RPMI8226 (cell line): ENCODE measurements at regions not wholly inside any gene's neighbourhood (a gene's known extent, or its start where the extent isn't known, plus 50 kb on each side); places are given as distances from the start of the nearest gene placed in this dataset.

ENCODE experiments used
- DNase-seq: peaks from one replicate; pipeline ENCODE4 v3.0.0-alpha.2; 2015

DNA sequence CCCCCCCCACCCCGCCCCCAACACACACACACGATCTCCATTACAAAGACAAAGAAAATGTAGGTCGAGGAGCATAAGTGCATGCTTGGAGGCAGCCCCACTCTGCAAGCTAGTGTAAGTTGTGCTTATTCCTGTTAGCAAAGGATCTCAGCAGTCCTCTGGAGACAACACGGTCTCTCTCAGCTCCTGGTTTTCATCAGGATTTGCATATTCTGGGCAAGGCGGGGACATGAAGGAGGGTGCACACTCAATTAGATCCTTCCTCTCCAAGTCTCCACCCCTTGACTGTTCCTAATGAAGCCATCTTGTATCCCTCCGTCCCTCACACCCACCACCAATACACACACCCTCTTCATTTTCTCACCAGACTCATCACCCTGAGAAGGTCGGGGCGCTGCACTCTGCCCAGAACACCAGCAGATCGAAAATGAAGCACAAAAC is 63.8 kb downstream of the MRPL46 start:
- DNase-seq, result no peak

DNA sequence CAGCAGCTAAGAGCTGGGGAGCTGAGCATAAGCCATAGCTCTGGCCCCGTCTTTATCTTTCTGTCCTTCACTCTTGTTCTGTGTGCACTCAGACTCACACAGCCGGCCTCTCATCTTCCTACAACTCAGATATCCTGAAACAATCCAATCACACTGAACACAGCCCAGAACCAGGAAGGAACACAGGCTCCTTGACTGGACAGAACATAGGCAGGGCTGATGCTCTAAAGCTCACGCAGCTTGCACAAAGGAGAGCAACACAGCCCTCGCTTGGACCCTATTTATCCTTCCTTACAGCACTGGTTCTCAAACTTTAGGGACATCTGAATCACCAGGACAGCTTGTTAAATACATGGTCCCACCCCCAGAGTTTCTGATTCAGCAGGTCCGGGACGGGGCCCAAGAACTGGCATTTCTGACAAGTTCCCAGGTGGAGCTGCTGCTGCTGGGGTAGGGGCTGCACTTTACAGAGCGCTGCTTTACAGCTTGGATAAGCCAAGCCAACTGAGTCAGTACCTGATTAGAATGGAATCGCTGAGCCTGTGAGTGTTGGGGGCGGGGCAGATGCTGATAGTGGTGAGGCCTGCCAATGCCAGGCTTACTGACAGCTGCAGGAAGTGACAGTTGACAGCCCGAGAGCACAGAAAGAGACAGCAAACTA is 65.1 kb downstream of the MRPL46 start:
- DNase-seq, result peak; percentile 30

DNA sequence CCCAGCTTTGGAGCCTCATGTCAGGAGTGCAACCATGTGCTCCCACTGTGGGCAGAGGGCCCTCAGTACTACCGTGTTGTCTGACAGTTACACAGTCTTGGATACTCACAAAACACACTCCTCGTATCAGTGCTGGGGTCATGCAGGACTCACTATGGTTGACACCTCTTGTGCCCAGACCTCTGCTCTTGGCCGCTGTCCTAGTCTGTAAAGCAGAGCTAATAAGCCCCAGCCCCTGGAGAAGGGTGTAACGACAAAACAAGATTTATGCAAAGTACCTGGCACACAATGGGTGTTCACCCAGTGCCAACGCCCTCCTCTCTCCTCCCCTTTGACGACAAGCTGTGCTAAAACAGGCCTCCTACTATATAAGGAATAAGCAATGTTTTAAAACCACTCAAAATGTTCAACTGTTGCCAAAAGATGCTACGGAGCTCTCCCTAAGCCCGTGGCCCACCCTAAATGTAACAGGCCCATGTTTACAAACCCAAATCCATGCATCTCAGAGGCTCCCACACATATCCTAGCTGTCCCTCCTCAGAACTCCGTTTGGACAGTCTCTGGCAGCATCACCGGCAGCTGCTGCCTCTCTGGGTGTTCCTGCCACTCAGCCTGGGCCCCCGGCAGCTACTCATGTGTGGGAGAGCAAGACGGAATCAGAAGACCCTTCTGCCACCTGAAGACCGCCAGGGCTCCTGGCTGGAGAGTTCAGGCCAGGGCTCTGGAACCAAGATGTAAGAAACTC is 65.8 kb downstream of the MRPL46 start:
- no peak for DNase-seq

DNA sequence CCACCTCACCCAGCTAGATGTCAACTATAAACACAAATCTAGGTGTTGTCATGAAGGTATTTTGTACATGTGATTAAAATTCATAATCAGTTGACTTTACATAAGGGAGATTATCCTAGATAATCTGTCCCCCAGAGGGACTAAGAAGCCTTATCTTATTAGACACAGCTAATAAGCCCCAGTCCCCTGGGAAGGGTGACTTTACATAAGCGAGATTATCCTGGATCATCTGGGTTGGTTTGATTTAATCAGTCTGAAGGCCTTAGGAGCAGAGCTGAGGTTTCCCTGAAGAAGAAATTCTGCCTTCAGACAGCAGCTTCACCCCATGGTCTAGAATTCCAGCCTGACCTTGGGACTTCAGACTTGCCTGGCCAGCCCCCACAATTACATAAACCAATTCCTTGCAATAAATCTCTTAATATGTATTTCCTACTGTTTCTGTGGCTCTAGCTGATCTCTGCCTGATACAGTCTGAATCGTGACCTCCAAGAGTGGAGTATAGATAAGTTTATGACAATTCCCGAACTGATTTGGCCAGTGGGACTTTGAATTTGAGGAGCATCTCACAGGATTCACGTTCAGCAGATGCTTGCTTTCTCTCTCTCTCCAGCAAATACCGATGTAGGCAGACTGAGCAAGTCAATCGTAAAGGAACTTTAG is 66.5 kb downstream of the MRPL46 start:
- no peak for DNase-seq

DNA sequence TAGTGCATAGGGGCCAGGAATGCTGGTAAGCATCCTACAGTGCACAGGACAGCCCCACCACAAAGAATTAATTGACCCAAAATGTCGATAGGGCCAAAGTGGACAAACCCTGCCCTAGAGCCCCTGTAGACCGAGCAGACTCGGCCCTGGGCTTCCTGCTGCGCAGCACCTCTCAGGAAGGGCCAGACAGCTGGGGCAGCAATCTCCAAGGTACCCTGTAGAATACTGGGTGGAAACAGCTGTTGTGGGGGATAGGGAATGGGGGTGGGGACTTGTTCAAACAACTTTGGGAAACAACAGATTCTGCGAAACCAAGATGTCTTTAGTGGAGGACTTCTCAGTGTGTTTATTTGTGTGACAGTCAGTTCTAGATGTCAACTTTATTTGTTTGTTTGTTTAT is 67.1 kb downstream of the MRPL46 start:
- DNase-seq, result no peak

DNA sequence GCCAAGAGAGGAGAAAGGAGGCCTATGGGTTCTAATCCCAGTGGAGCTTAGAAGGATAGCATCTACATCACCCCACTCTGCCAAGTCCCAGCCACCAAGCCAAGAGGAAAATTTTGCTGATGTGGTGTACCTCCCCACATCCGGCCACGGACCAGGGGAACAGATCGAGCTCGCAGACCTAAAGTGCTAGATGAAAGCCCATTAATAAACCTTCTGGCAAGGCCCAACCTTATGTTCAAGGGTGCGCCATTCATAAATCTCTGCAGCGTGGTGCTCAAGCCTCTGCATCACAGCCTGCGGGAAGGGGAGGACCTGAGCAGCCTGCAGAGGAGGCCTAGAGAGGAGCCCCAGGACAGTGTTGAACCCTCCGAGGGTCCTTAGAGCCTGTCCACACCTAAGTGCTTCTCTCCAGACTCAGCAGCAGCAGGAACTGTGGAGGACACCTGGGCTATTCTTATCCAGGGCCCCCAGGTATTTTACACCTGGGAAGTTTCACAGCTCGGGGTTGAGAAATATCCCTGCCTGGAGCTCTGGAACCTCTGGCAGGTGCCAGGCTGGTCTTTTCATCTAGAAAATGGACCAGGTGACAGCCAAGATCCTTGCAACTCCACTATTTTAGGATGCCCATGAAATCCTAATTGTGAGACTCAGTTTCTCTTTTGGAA is 68.0 kb downstream of the MRPL46 start:
- peak; percentile 31 for DNase-seq

DNA sequence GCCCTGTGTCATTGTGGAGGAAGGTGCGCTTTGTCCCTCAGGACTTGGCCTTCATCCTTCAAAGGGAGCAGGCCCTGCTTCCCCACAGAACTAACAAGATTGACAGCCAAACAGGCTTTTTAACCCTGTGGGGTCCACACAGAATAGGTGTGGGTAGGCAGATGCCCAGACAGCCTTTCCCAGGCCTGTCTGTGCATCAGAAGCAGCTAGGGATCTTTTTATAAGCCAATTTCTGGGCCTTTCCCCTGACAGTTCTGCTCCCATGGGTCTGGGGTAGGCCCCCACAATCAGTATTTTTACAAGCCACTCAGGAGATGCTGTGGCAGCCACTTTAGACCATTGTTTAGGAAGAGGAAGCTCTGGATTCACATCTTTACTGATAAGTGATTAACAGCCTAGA is 69.2 kb downstream of the MRPL46 start:
- DNase-seq, result no peak

DNA sequence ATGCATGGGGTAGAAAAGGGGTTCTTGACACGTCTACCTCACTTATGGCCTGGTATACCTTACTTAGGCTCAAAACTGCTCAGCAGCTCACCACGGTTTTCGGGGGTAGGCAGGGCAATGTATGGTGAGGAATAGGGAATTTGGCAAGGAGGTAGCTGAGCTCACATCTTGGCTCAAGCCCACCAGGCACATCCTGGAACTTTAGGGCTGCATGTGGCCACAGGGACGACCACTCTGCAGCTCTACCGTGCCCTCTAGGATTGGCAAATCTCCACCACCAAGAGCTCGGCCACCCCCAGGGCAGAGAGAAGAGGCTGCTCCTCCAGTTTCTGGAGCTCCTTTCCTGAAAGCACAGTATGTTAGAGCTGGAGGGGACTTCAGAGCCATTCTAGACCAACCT is 69.7 kb downstream of the MRPL46 start:
- no peak for DNase-seq

DNA sequence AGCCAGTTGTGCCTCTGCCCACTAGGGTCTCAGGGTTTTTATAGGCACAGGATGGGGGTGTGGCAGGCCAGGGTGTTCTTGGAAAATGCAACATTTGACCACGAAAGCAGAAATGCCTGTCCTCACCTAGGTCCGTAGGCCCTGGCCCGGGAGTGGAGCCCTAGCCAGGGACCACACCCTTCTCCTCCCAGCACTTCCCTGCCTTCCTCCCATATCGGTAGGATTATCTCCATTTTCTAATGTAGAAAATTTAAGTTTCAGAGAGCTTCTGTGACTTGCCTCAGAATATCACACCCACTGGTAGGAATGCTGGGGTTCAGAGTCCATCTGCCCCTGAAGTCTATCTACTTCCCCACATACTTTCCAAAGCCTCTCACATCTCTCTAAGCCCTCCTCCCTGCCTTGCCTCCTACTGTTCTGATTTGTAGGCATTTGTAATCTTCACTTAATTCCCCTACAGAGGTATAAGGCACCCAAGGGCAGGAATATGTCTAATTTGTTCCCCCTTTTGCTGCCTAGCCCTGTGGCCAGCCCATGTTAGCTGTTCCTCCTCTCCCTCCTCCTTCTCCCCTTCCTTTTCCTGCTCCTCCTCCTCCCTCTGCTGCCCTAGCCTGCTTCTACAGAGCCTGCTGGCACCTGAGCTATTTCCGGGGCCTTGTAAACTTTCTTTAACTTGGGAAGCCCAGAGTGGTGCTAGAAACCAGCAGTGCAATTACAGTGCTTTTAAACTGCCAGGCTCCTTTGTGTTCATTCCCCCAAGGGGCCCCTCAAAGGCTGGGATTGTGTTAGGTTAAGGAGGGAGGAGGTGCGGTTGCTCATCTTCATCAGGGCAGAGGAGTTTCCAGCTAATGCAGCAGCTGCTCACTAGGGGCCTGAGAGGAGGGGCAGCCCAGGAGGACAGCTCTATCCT is 71.1 kb downstream of the MRPL46 start:
- no peak for DNase-seq

DNA sequence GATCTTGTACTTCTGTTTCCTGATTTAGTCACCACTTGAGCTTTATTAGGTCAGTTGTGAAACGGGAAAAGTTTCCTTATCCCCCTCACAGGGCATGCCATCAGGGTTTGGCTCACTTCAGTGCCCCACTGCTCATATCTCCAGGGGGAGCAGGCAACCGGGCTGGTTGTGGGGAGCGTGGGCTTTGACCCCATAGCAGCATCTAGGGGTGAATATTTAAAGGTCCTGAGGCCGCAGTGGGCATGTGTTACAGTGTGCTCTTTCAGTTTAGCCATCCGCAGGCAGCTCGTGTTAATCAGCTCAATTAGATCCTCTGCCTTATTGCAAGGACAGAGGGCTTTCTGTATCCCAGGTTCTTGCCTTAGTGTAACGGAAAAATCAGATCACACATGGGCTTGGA is 71.9 kb downstream of the MRPL46 start:
- DNase-seq, result no peak

DNA sequence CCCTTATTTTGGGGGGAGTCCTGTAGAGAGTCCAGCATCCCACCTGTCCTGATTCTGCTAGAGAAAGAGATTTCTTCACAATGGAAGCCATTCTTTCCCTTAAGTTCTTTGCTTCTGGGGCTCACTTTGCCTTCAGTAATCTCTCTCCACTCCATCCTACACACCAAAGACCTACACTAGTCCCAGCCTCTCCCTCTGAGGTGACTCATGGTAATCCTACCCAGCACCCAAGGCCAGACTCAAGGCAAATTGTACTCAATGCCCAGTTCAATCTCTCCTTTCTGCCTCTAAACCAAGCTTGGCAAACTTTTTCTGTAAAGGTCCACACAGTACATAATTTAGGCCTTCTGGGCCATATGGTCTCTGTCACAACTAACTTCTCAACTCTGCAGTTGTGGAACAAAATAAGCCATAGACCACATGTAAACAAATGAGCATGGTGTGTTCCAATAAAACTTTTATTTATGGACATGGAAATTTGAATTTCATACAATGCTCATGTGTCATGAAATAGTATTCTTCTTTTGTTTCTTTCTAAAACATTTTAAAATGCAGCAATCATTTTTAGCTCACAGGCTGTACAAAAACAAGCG is 72.5 kb downstream of the MRPL46 start:
- DNase-seq, result no peak

DNA sequence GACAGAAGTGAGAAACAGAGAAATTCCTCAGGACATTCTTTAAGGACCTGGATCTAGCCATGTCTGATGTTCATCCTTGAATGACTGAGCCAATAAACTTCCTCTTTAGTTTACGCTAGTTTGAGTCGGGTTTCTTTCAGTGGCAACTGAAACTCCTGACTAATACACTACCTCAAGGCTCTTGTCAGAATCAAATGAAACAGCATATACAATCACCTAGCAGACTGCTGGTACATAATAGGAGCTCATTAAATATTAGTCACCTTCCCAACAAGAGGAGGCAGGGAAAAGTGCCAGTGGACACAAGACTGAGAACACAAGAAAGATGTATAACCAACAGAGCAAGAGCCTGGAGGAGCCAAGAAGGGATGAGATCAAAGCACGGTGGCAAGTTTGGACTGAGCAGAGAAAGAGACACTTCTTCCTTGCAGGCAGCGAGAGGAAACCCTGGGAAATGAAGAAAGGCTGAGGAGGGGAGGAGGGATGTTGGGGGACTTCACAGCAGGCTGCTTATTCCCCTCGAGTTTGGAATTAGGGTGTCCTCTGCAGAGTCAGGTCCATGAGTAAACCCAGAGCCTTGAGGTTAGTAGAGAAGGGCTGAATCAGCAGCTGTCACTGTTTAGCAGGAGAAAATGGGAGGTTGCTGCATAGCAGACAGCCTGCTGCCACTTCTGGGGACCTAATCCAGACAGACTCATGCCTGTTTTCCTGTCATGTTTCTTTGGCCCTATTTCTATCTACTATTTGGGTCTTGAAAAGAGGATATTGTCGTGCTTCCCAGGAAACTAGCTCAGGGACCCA is 73.3 kb downstream of the MRPL46 start:
- DNase-seq, result peak; percentile 9

DNA sequence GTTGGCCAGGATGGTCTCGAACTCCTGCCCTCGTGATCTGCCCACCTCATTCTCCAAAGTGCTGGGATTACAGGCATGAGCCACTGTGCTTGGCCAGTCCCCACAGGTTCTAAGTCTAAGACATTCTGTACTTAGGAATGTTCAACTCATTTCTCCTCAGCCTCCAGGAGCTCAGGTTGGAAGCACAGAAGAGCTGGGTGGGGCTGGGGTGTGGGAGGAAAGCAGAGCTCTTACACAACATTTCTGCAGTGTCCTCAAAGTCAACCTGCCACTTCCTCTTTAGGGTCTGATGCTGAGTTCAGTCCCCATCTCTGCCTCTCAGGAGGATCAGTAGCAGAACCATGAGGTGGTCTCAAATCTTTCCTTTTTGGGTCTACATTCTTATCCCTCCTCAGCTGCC is 75.5 kb downstream of the MRPL46 start:
- DNase-seq, result no peak

DNA sequence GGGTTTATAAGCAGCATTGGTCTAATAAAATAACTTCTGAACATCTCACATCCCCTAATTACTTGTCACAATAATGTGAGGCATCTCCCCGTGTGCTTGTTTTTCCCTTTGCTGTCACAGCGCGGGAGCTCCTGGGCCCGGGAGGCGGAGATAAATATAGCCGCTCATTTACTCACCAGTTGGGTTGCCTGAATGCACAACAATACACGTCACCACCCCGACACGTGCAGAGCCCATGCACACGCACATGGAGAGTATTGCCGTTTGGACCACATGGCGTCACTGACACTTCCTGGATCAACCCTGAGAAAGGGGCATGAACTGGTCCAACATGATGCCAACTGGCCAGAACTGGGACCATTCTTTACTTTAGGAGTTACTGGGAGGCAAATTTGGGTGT is 76.2 kb downstream of the MRPL46 start:
- no peak for DNase-seq

DNA sequence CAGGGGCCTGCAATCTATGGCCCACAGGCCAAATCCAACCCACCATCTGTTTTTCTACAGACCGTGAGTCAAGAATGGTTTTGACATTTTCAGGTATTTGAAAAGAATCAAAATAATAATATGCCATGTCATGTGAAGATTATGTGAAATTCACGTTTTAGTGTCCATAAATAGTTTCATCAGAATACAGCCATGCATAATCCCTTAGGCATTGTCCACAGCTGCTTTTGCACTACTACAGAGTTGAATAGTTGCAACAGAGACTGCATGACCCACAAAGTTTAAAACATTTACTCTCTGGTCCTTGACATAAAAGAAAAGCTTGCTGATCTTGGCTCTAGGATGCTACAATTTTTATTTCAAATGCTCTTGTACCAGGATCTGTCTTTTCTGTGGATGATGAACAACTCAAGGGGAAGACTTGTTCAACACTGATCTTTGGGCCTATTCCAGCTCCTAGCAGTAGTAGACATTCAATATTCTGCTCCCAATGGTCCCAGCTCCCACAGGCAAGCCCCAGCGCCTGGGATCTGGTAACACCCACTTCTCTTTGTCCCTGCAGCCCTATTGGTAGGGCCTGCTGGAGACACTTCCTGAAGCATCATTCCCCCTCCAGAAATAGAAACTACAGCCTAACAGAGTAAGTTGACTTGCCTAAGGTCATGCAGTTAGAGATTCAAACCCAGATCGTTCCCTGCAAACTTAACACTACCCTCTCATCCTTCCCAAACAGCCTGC is 76.9 kb downstream of the MRPL46 start:
- no peak for DNase-seq

DNA sequence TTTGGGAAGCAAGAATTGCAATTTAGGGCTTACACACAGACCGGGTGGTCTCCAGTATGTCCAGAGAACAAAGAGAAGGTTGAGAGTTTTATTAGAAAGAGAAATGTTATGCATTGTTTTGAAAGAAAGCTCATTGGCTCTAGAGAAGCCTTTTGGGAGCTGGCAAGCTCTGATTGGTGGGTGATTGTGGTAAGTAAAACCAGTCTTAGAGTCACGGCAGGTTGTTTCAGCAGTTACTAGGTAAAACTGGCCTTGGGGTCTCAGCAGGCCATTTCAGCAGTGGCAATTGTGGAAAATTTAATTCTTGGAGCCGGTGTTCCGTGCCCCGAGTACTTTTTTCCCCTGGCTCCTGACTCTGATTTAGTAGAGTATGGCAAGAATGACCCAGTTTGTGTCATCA is 78.1 kb downstream of the MRPL46 start:
- DNase-seq, result no peak

DNA sequence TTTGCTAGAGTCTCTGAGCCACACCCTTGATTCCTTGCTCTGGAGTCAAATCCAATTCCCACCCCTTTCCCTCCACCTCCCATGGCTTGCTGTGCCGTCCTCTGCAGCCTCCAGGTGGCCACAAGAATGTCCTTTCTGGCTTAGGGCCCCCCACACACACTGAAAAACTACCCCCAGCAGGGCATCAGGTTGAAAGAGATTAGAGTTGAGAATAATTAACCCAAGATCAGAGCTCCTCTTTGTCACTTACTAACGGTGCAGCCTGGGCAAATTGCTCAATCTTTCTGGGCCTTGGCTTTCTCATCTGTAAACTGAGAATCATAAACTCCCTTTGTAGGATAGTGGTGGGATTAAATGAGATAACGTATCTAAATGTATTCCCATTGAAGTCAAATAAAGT is 78.5 kb downstream of the MRPL46 start:
- no peak for DNase-seq

DNA sequence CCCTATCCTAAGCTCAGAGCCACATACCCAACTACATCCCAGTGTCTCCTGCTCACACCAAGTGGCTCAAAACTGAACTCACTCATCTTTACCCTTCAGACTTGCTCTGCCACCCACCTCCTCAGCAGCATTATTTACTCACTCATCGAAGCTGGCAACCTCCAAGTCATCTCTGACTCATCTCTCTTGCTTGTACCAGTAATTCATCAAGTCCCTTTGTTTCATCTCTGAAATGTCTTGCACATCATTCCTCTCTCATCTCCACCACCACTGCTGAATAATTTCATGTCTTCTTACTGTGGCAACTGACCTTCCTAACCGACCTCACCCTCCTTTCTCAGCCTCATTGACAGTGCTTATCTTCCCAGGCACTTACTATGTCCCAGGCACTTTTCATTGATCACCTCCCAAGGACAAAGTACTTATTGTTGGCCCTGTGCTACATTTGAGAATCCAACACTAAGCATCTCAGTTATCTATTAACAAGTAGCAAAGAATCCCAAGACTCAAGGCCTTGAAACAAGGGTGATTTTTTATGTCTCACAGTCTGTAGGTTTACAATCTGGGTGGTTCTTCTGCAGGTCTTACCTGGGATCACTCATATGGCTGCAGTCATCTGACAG is 82.0 kb downstream of the MRPL46 start:
- DNase-seq, result no peak

DNA sequence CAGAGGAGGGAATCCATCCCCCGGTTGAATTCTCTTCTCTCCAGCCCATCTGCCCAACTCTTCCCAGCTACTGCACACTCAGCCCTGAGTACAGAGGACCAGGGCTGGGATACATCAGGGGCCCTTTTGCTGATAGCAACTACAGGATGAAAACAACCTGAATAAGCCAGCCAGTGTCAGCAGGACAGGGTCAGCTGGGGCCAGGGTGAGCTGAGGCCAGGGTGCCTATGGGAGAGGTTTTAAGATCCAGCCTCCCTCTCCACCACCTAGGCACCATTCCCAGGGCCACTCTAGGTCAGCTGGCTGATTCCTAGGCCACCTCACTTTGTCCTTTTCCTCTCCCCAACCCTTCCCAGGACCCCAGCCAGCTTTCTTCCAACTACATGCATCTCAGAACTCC is 83.8 kb downstream of the MRPL46 start:
- DNase-seq, result no peak

DNA sequence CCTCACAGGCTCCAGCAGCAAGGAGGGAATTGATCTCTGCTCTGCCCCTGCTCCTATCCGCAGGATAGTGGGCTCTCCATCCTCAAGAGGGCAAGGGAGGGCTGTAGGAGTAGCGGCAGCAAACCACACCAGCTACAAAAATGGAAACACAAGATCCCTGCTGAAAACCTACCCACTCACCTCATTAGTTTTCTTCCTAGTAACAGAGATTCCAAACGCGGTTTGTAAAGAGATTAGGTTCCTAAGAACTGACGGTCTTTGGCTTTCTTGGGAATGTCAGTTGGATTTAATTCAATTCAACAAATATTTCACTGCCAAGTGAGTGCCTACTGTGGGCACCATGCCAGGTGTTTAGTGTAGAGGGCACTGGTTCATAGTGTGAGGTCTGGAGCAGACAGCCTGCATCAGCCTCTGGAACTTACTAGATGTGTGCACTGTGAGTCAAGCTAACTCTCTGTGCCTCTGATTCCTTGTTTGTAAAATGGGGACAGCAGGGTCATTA is 84.7 kb downstream of the MRPL46 start:
- DNase-seq, result no peak
